Fibroblast of peridontal ligament (primary cell): ENCODE measurements at regions not wholly inside any gene's neighbourhood (a gene's known extent, or its start where the extent isn't known, plus 50 kb on each side); places are given as distances from the start of the nearest gene placed in this dataset.
"Not testable (repeated sequence)": the region's sequence is repeated elsewhere in the genome, so short reads cannot be mapped to it uniquely, and the experiment has no call there.

Experiments
- DNase-seq: peaks from one replicate; pipeline ENCODE4 v3.0.0-alpha.2; 2010; ENCODE audit errors: extremely low read depth

GRCh38 chr14:71773898-71774481 is 158.2 kb upstream of the RGS6 start:
- DNase-seq, result no peak

- DNase-seq, result no peak
Measured at GRCh38 chr14:71776471-71777360, 155.5 kb upstream of the RGS6 start.

- no peak for DNase-seq
Measured at GRCh38 chr14:71780075-71780474, 152.2 kb upstream of the RGS6 start.

- no peak for DNase-seq
Measured at GRCh38 chr14:71780822-71781221, 151.4 kb upstream of the RGS6 start.

GRCh38 chr14:71783088-71783487 is 149.1 kb upstream of the RGS6 start:
- DNase-seq, result no peak

GRCh38 chr14:71783786-71784185 is 148.4 kb upstream of the RGS6 start:
- no peak for DNase-seq

- DNase-seq, result no peak
Measured at GRCh38 chr14:71789005-71789404, 143.2 kb upstream of the RGS6 start.

GRCh38 chr14:71799841-71800240 is 132.4 kb upstream of the RGS6 start:
- peak; percentile 46 for DNase-seq

GRCh38 chr14:71800878-71801277 is 131.4 kb upstream of the RGS6 start:
- no peak for DNase-seq

- peak; percentile 58 for DNase-seq
Measured at GRCh38 chr14:71803539-71804260, 128.5 kb upstream of the RGS6 start.

GRCh38 chr14:71804992-71805391 is 127.2 kb upstream of the RGS6 start:
- DNase-seq, result no peak

- DNase-seq, result peak; percentile 72
Measured at GRCh38 chr14:71807049-71807448, 125.2 kb upstream of the RGS6 start.

- DNase-seq, result not testable (repeated sequence)
Measured at GRCh38 chr14:71810800-71811199, 121.4 kb upstream of the RGS6 start.

- no peak for DNase-seq
Measured at GRCh38 chr14:71812693-71813092, 119.5 kb upstream of the RGS6 start.

GRCh38 chr14:71815110-71815509 is 117.1 kb upstream of the RGS6 start:
- DNase-seq, result no peak

GRCh38 chr14:71824816-71825215 is 107.4 kb upstream of the RGS6 start:
- no peak for DNase-seq

GRCh38 chr14:71833476-71833875 is 98.8 kb upstream of the RGS6 start:
- DNase-seq, result no peak

GRCh38 chr14:71834284-71835204 is 97.7 kb upstream of the RGS6 start:
- no peak for DNase-seq

GRCh38 chr14:71852181-71852580 is 80.0 kb upstream of the RGS6 start:
- no peak for DNase-seq

- peak; percentile 79 for DNase-seq
Measured at GRCh38 chr14:71855399-71856036, 76.7 kb upstream of the RGS6 start.
